HG02943 (cell line): ENCODE measurements at regions not wholly inside any gene's neighbourhood (a gene's known extent, or its start where the extent isn't known, plus 50 kb on each side); places are given as distances from the start of the nearest gene placed in this dataset.

Source experiments
- ATAC-seq: cut with Tn5 transposase; IDR thresholded peaks from one replicate; pipeline ENCODE4 v1.9.1; 2021; ENCODE audit warnings: mild to moderate bottlenecking, low read depth, moderate library complexity; ENCODE audit not compliant: unreplicated experiment

GRCh38 chr5:6177926-6178325, 200.4 kb downstream of the MED10 start:
- ATAC-seq: no peak

- ATAC-seq: no peak
Measured at GRCh38 chr5:6176102-6176693, 202.1 kb downstream of the MED10 start.

- ATAC-seq: no peak
Measured at GRCh38 chr5:6175172-6175854, 203.0 kb downstream of the MED10 start.

DNA sequence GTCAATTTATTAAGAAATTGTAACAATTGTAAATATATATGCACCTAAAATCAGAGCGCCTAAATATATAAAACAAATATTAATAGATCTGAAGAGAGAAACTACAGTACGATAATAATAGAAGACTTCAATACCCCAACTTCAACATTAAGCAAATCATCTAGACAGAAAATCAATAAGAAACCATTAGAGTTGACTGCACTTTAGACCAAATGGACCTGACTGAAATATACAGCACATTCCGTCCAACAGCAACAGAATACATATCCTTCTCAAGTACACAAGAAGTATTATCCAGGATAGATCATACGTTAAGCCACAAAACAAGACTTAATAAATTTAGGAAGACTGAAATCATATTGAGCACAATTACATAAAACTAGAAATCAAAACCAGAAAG, 208.7 kb downstream of the MED10 start:
- no peak for ATAC-seq

GRCh38 chr5:6166698-6167394, 211.5 kb downstream of the MED10 start:
- no peak for ATAC-seq

GRCh38 chr5:6163913-6164312, 214.4 kb downstream of the MED10 start:
- ATAC-seq: no peak

GRCh38 chr5:6162175-6162574, 216.2 kb downstream of the MED10 start:
- ATAC-seq: no peak

- no peak for ATAC-seq
Measured at GRCh38 chr5:6161257-6161656, 217.1 kb downstream of the MED10 start.

DNA sequence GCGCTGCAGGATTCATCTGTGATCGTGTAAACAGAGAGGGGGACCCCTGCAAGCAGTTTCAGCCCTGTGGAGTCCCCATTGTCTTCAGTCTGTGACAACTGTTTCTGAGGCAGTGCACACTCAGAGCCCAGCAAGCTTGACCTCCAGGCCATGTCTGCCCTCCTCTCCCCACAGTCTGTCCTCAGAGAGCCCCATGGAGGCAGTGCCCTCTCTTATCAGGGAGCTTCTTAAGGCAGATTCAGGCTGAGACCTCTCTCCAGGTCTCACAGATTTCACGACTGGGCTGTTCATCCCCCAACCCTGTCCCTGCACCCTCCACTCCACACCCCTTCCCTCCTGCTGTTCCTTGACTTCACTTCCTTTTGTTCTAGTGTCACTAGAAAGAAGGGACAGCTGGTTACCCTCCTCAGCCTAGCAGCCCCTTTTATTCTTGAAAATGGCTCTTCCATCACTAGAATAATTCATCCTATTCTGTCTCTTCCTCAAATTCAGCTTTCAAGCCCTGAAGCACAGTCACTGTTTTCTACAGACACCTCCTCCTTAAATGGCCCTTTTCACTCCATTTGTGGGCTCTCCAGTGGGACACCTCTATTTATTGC, 218.4 kb downstream of the MED10 start:
- no peak for ATAC-seq

DNA sequence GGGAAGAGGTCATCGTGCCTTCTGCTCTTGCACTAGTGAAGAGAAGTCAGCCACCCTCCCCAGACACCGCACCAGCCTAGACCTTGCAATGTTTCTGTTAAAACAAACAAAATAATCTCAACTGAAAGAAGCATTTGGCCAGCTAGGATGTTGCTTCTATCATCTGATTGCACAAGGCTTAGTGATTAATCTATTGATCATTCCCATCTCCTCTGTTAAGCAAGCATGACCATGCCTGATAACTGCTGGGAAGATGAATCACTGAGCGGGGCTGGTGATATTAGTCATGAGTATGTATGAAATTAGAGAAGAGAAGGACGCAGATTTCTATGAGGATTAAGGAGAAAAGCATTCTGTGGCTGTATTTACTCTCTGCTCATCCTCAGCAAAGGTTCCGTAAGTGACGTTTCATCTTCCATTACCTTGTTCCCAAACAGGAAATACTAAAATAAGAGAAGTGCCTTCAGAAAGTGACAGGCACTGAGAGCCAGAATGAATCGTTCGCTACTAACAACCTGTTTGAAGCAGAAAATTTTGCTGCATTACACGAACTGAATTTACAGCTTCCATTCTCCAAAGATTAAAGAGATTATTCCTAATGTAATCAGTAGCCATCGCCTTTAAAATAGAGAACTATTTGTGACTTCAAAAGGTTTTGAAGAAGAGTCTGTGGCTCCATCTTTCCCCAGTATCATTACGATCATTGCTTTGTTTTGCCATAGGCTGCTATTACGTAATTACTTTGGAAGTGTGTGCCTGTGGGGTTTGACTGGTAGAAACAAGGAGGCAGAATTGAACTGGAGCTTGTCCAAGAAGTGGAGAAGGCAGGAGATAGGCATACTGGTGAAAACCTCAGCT, 219.1 kb downstream of the MED10 start:
- ATAC-seq: no peak

- ATAC-seq: no peak
Measured at GRCh38 chr5:6154216-6154615, 224.1 kb downstream of the MED10 start.

DNA sequence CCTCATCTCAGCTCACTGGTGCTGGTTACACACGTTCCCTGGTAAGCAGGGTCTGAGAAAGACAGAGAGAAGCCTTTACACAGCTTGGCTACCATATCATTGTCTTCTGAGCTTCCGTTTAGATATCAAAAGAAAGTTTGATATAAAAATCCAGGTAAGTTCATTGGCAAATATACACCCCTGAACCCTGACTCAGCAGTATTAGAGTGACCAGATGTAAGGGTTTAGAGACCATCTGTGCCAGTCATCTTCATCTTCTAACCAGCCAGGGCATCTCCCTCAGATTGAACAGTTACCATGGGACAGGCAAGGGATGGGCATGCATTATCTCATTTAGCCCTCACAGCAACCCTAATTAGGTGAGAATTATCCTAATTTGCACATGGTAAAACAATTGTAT, 232.1 kb downstream of the MED10 start:
- ATAC-seq: no peak

- ATAC-seq: no peak
Measured at GRCh38 chr5:6145616-6146237, 232.6 kb downstream of the MED10 start.

DNA sequence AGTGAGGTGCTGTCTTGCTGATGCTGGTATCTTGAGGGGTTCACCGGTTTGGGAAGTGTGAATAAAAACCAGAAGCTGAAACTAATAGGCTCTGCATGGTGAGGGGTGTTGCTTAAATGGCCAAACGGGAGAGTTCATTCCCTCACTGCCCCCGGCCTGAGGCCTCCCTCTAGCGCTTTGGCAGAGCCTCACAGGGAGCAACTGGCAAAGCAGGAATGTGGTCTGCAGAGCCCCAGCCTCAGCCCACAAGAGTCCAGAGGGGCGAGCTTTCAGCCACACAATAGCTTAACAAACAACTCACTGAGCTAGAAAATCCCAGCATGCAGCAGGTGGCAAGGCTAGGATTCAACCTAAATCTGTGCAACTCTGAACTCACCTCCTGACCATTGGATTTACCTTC, 234.8 kb downstream of the MED10 start:
- ATAC-seq: no peak

DNA sequence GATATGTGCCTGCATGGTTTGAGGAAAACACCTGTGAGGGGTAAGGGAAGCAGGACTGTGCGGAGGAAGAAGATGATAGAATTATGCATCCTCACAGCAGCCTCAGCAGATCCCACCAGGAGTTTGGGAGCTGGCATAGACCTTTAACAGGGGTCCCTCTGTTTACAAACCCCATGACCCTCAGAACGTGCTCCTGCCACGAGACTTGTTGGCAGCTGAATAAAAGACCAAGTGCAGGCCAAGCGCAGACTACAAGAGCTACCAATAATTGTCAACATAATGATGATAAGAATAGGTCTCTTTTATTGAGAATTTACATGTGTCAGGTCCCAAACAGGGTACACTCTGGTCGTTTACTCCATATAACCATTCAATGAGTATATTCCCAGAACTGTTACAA, 236.0 kb downstream of the MED10 start:
- no peak for ATAC-seq

DNA sequence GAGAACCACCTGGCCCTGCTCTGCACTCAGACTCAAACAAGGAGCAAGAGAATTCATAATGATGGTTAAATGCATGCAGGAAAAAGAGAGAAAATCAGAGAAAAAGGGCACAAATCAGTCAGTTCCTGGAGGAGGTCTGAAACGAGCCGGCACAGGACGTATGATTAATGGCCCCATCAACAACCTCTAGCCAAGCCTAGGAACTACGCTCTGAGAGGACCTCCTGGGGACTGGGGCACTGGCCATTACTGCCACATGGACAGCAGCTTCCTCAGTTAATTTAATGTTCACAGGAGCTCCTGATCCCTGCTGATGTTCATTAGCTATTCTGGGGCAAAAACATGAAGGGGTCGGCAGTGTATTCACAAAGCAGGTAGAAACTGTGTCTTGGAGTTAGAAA, 238.1 kb downstream of the MED10 start:
- no peak for ATAC-seq

GRCh38 chr5:6135977-6136376, 242.4 kb downstream of the MED10 start:
- ATAC-seq: no peak

- ATAC-seq: no peak
Measured at GRCh38 chr5:6134281-6134680, 244.1 kb downstream of the MED10 start.

DNA sequence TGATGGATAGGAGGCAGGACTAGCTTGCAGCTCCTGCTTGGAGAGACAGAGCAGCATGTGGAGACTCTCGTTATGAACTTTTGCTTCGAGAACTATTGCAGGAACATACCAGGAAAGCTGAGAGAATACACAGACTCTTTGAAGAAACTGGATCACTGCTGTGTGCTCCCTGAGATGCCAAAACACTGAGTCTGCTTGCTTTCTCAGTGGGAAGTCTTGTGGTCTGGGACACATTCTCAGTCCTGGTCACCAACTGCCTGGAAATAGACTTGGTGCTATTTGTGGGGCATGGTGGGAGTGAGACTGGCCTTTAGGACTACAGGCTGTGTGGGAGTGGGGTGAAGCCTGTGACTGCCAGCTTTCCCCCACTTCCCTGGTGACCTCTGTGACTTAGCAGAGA, 252.6 kb downstream of the MED10 start:
- ATAC-seq: no peak

DNA sequence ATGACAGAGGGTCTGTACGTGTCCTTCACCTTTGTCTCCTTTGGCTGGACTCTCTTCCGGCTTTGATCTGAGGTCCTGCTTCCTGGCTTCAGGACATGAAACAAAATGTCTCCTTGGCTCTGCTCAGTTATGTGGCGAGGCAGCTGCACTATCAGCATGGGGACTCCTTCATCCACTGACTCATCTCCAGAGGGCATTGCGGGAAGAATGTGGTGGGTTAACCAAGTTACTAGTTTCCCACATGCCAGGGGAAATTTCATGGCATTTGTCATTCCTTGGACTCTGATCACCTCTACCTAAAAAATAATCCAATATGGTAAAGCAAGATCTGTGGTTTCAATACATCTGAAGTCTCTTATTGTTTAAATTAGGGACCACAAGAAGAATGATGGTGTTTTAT, 259.7 kb downstream of the MED10 start:
- ATAC-seq: no peak
